GM21825 (cell line): ENCODE measurements at regions not wholly inside any gene's neighbourhood (a gene's known extent, or its start where the extent isn't known, plus 50 kb on each side); places are given as distances from the start of the nearest gene placed in this dataset.
A peak's percentile ranks its signal among the peaks of the same experiment; 100 is the strongest.

Experiments used
- ATAC-seq: cut with Tn5 transposase; IDR thresholded peaks from one replicate; pipeline ENCODE4 v1.9.1; 2021; ENCODE audit warnings: mild to moderate bottlenecking, moderate library complexity; ENCODE audit not compliant: unreplicated experiment

DNA sequence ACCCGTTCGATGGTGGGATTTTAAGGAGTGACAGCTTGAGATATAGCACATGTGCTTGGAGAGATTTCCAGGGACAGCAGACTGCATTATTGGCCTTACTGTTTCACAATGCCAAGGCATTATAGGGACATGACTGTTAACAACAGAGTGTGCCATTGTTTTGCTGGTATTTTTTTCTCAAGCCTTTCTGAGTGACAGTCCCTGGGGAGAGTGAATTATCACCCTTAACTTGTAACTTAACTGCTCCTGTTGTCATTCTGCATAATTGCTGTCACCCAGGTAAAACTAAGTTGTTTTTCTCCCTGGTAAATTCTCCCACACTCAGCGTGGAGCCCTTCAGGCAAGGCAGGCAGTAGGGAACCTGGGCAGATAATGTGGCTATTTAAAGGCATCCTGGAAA lies 989.2 kb upstream of the LCORL start:
- ATAC-seq = no peak

DNA sequence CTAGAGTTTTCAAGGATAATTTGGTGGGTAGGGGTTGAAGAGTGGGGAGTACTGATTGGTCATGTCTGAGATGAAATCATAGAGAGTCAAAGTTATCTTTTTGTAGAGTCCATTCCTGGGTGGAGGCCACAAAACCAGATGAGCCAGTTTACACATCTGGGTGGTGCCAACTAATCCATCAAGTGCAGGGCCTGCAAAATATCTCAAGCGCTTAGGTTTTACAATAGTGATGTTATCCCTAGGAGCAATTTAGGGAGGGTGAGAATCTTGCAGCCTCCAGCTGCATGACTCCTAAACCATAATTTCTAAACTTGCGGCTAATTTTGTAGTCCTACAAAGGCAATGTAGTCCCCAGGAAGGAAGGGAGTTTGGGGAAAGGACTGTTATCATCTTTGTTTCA lies 988.3 kb upstream of the LCORL start:
- no peak for ATAC-seq

DNA sequence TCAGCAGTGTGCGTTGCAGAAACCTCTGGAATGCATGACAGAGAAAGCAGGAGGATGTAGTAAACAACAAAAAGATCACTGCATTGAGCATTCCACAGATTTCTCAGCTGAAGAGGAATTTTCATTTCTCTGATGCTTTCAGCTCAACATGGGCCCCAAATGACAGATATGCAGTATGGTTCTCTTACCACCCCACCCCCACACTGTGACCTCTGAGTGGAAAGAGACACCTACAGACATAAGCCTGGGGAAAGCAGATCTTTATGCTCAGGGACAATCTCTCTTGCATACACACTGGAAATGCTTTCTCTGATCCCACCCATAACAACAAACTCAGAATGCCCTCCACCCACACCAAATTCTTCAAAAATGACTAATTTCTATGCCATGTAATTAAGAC lies 983.7 kb upstream of the LCORL start:
- no peak for ATAC-seq

DNA sequence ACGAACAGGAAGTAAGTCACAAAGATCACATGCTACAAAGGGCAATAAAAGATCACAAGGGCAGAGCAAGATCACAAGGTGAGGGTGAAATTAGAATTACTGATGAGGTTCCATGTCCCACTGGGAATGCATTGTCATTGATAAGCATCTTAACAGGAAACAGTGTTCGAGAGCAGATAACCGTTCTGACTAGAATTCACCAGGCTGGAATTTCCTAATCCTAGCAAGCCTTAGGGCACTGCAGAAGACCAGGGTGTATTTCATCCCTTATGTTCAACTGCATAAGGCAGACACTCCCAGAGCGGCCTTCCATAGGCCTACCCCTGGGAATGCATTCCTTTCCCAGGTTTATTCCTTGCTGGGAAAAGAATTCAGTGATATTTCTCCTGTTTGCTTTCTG lies 980.6 kb upstream of the LCORL start:
- no peak for ATAC-seq

DNA sequence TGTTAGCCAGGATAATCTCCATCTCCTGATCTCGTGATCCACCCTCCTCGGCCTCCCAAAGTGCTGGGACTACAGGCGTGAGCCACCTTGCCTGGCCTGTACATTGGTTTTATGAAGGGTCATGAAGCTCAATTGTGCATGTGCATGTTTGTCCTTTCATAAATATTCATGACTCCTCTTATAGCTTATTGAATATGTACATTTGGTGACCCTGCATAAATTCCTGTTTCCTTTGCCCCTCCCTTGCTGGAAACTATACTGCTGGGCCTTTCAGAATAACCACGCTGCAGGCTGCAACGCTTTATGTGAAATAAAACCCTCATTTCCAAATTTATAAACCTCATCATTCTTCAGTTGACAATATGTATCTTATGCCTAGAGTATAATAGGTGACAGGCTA lies 978.0 kb upstream of the LCORL start:
- no peak for ATAC-seq

DNA sequence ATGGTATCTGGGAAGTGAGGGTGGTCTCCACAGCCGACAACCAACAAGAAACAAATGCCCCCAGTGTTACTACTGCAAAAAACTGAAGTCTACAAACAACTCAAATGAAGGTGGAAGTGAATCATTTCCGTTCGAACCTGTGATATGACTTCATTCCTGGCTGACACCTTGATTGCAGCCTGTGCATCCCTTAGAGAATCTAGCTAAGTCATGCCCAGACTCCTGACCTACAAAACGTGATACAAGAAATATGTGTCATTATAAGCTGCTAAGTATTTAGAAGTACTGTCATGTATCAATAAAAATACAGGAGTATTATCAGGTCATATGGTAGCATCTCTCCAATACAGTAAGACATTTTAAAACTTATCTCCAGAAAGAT lies 959.7 kb upstream of the LCORL start:
- ATAC-seq = no peak

DNA sequence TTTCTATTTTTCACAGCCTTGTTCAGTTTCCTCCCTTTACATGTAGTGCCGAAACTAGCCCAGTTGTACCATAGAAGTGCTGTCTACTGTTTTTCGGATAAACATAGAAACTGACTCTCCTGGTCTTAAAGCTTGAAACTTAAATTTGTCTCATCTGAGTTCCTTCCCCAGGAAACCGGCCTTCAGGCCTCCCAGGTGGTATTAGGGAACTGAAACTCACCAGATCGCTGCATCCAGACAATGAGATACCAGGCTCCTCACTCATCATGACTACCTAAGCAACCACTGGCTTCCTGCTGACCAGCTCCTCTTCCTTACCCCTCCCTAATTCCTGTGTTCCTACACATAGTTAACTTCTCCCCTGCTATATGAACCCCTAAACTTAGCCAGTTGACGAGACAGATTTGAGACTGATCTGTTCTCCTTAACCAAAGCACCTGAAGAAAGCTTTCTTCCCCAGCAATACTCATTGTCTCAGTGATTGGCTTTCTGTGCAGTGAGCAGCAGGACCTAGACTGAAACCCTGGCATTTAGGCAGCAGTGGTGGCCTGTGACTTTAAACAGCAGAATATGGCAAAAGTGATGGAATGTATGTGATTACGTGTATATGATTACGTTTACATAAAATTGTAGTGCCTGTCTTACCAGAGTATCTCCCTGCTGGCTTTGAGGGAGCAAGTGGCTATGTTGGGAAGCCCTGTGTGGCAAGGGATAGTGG lies 959.1 kb upstream of the LCORL start:
- peak; percentile 96 for ATAC-seq

DNA sequence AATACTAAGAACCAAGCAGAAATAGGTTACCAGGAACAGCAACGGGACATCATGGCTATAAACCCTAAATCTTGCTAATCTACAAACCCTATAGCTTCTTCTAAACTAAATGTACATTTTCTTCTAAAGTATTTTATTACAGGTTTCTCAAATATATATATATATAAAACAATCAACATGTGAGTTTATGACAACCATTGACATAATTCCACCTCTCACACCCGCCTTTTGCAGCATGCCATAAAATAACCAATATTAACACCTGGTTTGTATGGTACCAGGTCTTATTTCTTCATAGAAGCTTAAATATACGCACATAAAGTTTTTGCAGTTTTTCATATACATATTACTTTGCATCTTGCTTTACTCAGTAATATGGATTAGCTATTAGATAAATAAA lies 955.3 kb upstream of the LCORL start:
- ATAC-seq = no peak

DNA sequence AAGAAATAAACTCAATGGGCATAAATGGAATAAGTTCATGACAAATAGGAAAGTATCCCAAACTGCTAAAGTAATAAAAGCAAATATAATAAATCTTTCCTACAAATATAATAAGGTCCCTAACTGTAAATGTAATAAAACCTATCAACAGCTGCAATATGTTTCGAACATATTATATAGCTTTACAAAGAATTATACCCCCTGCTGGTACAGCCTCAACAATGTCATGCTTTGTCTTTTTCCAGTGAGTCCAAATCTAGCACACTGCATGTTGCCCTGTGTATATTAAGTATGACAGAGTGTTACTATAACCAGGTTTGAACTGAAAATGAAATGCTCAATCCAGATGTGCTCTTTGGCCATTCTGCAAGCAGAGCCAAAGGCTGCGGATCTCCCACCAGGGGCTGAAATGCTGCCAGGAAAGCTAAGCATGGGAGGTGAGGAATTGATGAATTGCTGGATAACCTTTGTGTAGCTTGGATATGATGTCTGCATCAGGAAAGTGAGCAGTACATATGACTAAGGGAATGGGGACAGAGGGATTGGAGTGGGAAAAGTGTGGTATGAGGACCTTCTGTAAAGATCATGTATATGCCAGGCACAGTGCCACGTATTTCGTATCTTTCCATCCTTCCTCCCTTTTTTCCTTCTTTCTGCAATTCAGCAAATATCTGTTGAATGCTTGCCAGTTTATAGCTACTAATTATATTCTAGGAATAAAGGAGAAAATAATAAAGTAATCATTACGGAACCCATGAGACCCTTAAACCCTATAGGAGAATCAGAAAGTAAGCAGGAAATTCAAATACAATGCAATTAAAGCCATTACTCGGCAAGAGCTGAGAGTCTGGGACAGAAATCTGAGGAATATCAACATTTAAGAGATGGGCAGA lies 954.6 kb upstream of the LCORL start:
- no peak for ATAC-seq

DNA sequence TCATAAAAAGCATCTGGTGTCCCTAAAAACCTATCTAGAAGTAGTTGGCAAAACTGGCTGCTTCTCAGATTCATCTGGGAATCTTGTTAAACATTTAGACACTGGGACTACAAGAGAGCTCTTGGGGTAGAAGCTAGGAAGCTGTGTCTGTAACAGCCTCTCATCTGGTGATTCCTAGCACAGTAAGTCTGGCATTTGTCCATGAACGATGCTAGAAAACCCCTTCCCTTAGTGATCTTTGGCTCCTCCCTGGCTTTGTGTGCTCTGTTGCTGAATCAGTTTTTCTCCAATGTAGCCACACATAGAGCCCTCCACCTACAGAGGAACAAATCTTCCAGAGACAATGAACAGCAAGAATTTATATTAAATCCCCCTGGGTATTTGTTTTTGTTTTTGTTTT lies 951.7 kb upstream of the LCORL start:
- ATAC-seq = no peak

DNA sequence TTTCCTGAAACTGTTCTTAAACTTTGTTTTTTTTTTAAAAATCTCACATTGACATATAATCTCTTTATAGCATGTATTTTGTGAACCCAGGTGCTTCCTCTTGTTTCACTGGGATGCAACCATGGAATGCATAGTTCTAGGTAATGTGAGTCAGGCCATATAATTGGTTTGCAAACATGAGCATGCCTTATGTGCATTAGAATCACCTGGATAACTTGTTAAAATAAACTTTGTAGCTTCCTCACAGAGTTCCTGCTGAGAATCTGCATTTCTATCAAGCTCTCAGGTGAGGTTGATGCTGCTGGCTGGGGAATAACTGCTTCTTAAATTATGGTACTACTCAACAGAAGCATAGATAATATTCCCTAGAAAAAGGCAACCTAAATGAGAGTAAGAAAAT lies 940.3 kb upstream of the LCORL start:
- ATAC-seq = no peak

DNA sequence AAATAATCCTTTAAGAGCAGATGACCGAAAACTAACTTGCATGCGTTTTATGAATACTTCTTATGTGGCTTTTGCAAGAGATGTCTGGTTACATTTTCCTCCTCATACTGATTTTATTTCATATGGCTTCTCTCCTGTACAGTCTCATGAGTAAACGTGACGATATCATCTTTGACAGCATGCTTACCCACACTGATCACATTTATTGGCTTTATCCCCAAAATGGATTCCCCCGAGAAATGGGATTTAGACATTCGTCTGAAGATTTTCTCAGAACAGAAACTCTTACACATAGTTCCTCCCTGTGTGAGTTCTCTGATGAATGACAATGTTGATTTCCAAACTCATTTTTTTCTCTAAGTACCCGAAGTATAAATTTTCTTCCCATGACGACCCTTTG lies 939.7 kb upstream of the LCORL start:
- ATAC-seq = no peak

DNA sequence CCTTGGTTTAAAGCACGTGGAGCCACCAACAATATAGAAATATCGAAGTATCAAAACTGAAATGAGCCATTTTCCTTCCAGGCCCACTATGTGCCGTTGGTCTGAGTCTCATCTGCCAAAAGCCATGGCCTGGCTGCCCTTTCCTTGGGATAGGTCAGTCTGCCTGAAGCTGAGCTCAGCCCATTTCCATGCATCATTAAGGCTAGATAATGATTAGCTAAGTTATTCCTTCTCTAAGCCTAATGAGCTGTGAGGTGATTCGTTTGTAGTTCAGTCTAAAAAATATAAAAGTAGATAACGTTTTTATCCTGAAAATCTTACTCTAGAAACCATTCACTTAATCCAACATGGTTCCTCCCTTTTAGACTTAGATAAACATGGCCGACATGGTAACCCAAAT lies 936.2 kb upstream of the LCORL start:
- ATAC-seq = no peak

DNA sequence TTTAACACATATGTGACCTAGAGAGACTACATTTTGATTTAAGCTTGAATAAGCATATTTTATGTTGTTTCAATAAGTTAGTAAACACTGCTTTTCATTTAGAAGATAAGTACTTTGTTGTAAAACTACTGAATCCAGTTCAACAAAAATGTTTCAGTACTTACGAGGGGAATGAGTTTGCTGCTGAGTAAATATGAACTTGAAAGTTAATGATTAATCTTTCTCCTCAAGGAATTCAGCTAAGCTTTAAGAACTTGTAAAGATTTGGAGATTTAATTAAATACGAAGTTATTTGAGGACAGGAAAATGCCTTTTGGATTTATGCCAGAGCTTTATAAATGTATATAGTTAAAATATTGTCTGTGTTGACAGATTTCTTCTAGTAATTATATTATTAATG lies 933.0 kb upstream of the LCORL start:
- ATAC-seq = no peak

DNA sequence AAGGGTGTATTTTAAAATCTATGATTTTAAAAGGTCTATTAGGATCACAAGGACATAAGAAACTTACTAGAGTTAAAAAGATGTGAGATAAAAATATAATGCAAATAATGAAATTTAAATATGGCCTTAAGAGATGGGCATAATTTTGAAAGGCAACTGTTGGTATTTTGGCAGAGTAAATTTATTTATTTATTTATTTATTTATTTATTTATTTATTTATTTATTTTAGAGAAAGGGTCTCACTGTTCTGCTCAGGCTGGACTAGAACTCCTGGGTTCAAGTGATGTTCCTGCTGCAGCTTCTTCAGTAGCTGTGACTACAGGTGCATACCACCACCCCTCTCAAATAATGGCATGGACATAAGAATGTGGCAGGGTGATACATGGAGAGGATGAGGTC lies 932.1 kb upstream of the LCORL start:
- ATAC-seq = no peak

DNA sequence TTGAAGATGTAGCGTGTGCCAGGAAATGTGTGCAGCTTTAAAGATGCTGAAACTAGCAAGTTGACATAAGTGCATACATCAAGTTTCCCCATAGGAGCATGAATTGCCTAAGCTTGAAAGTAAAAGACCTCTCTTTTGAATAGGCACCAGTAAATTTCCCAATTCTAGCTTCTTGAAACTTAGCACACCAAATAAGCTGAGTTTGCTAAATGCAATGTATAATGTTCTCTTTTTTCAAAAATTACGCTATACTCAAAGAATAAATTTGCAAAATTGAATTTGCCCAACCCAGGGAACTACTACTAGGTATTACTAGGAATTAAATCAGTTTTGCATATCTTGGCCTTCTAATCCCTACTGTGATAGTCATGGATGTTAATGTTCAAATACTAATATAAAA lies 923.9 kb upstream of the LCORL start:
- no peak for ATAC-seq

DNA sequence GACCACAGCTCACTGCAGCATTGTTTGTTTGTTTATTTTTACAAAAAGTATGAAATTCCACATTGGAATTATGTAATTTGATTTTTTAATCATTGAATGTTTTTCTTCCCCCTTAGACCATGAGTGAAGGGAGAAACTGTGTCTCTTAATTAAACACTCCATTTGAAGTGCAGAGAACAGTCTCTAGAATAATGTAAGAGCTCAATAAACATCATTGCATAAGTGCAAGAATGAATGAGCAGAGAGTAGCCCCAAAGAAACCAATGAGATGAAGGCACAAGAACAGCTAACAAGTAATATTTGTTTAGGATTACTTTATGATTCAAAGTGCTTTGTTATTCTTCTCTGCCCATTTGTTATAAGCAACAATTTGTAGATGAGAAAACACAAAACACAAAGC lies 921.3 kb upstream of the LCORL start:
- ATAC-seq = no peak

DNA sequence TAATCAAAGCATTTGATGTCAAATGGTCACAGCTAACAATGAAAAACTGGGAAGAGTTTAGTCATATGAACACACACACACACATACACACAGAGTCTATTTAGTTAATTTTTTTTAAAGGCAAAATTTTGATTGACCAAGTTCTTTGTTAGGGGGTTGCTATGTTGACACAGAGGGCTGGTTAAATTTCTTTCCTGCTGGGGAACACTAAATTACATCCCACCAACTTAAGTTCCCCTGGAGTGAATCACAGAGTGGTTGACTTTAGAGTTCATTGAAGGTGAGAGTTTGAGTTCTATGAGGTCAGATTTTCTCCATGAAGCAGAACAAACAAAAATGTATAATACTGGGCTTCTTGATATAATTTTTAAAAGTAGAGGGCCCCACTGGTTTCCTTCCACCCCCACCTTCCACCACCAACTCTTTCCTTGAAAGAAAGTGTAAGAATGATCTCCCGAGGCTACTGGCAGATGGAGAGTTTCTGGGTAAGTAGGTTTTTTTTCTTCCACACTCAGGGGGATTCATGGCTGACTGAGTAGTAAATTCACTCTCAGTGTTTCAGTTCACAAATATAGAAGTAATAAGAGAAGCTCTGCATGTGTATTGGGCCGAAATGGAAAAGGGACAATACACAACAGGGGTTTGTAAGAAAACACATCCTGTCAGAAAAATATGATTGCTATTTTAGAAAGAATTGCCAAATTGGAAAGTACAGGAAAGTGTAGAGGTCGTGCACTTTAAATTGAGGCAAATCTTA lies 917.0 kb upstream of the LCORL start:
- ATAC-seq = no peak

DNA sequence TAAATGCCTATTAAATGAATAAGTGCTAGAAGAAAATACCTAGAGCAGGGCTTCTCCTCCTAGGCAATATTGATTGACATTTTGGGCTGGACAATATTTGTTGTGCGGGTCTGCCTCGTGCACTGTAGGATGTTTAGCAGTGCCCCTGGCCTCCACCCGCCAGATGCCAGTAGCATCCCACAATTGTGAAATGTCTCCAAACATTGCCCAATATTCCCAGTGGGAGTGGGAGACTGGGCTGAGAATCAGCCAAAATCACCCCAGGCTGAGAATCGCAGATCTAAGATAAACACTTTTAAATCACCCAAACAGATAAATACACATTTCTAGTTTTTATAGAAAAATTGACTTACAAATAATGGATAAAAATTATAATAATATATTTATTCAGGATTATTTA lies 916.2 kb upstream of the LCORL start:
- no peak for ATAC-seq

DNA sequence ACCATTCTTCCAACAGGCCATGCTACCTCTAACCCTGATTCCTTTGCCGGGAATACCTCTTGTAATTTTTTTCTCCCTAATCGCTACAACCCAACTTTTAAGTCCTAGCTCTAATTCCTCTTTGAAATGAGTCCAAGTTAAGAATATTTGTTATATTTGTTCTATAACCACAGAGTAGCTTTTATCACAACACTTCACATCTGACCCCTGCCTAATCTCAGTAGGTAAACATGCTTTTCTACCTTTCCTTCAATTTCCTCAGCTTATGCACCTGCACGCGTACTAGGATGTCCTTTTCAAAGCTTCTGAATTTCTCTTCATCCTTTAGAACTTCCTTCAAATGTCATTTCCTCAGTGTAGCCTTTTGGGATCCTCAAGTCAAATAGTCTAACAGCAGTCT lies 915.5 kb upstream of the LCORL start:
- ATAC-seq = no peak

DNA sequence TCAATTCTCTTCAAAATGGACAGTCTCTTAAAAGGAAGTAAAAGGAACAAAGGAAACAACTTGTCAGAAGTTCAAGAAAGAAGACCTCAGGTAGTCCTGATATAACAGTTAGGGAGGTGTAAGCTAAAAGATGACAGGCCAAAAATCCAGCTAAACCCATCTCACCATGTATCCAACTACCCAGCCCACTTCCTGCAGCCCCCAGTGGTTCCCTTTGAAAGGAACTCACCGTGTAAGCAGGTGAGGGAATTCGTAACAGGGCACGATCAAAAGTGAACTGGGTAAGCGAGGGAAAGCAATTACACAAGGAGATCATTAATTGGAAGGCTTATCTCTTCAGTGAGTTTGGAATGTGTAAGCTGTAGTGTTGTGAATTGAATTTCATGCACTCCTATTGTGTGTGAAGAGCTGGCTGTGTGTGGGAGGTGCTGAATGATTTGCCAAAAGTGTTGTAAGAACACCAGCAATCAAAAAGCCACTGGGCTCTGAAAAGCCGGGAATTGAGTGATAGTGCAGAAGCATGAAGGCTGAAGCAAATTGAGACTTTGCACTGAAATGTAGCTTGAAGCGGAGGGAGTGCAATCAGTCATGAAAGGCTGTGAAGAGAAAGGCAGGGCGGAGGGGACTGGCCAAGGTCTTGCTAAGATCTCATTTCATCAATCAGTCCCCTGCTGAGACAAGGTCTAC lies 914.2 kb upstream of the LCORL start:
- no peak for ATAC-seq
